GM12878 (cell line): ENCODE measurements at regions not wholly inside any gene's neighbourhood (a gene's known extent, or its start where the extent isn't known, plus 50 kb on each side); places are given as distances from the start of the nearest gene placed in this dataset.

Source experiments
- NR2C1 ChIP-seq: fragments of 450-650 bp; IDR thresholded peaks from 2 replicates; pipeline ENCODE4 v1.6.1; 2017; ENCODE audit warnings: antibody characterized with exemption, mild to moderate bottlenecking, moderate library complexity
- POLR2AphosphoS2 ChIP-seq: IDR thresholded peaks from 2 replicates; pipeline ENCODE4 v1.6.1; 2011; ENCODE audit warnings: low read depth, mild to moderate bottlenecking, low read length, improper control_type of control experiment, moderate library complexity
- POU2F2 ChIP-seq: IDR thresholded peaks from 3 replicates; pipeline ENCODE4 v1.6.1; 2011; ENCODE audit warnings: low read depth, mild to moderate bottlenecking, low read length, borderline replicate concordance
- SIN3A ChIP-seq: IDR thresholded peaks from 2 replicates; pipeline ENCODE4 v1.6.1; 2012; ENCODE audit warnings: low read depth, low read length, improper control_type of control experiment
- SMC3 ChIP-seq: IDR thresholded peaks from 2 replicates; pipeline ENCODE4 v1.6.1; 2011; ENCODE audit warnings: low read length, improper control_type of control experiment, borderline replicate concordance
- SUPT20H ChIP-seq: IDR thresholded peaks from 2 replicates; pipeline ENCODE4 v1.6.1; 2011; ENCODE audit warnings: low read depth, mild to moderate bottlenecking, low read length, moderate library complexity, borderline replicate concordance; ENCODE audit not compliant: control insufficient read depth
- TF ChIP-seq, protein P1 (sequence below): IDR thresholded peaks from 2 replicates; pipeline ENCODE4 v1.6.1; 2012; ENCODE audit warnings: mild to moderate bottlenecking, low read depth, low read length
- TF ChIP-seq, protein P2 (sequence below): fragments of 150-350 bp; IDR thresholded peaks from 2 replicates; pipeline ENCODE4 v1.6.1; 2014; ENCODE audit warnings: mild to moderate bottlenecking, low read depth, low read length

DNA sequence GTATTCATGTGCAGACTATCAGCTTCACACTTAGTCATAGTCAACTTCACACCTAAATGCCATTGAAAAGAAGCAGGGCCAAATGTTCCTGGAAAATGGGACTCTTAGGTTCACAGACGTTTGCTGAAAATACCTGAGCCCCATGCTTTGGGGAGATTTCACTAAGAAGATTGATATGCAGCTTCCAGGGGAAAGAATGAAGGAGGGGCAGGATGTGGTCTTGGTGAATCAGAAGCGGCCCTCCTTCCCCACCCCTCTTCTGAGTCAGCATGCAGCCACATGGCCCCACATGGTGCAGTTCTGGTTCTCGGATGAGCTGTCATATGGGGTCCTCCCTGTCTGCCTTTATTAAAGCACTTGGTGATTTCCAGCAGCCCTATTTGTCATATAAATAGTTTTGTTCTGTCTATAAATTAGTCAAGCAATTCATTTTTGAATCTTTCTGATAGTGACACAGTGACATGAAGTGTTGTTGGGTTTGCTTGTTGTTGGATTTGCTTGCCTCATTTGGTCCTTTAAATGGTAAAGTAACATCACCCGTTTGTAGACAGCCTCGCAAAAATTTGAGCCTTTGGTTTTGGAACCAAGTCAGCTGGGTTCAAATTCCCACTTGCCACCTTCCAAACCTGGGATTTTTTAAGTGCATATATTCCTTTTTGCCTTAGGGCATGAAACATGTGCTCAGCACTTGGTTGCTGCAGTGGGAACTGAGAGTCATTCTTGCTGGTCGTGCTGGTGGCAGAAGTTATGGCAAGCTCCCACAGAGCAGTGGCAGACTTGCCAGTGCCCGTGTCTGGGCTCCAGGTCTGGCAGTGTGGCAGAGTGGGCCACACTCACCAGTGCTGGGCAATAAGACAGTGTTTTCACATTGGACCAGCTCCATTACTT is 68.1 kb upstream of the CDK6 start (continued):
- TF ChIP-seq, protein P1, sequence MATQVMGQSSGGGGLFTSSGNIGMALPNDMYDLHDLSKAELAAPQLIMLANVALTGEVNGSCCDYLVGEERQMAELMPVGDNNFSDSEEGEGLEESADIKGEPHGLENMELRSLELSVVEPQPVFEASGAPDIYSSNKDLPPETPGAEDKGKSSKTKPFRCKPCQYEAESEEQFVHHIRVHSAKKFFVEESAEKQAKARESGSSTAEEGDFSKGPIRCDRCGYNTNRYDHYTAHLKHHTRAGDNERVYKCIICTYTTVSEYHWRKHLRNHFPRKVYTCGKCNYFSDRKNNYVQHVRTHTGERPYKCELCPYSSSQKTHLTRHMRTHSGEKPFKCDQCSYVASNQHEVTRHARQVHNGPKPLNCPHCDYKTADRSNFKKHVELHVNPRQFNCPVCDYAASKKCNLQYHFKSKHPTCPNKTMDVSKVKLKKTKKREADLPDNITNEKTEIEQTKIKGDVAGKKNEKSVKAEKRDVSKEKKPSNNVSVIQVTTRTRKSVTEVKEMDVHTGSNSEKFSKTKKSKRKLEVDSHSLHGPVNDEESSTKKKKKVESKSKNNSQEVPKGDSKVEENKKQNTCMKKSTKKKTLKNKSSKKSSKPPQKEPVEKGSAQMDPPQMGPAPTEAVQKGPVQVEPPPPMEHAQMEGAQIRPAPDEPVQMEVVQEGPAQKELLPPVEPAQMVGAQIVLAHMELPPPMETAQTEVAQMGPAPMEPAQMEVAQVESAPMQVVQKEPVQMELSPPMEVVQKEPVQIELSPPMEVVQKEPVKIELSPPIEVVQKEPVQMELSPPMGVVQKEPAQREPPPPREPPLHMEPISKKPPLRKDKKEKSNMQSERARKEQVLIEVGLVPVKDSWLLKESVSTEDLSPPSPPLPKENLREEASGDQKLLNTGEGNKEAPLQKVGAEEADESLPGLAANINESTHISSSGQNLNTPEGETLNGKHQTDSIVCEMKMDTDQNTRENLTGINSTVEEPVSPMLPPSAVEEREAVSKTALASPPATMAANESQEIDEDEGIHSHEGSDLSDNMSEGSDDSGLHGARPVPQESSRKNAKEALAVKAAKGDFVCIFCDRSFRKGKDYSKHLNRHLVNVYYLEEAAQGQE: no peak
- TF ChIP-seq SMC3 (no peak), POLR2AphosphoS2 (no peak), POU2F2 (peak; percentile 77; the same call in 1 of the 3 replicates), SUPT20H (no peak), SIN3A (no peak), NR2C1 (no peak)
- TF ChIP-seq, protein P2, sequence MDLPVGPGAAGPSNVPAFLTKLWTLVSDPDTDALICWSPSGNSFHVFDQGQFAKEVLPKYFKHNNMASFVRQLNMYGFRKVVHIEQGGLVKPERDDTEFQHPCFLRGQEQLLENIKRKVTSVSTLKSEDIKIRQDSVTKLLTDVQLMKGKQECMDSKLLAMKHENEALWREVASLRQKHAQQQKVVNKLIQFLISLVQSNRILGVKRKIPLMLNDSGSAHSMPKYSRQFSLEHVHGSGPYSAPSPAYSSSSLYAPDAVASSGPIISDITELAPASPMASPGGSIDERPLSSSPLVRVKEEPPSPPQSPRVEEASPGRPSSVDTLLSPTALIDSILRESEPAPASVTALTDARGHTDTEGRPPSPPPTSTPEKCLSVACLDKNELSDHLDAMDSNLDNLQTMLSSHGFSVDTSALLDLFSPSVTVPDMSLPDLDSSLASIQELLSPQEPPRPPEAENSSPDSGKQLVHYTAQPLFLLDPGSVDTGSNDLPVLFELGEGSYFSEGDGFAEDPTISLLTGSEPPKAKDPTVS: no peak
